ENCODE measurements at regions not wholly inside any gene's neighbourhood (a gene's known extent, or its start where the extent isn't known, plus 50 kb on each side); places are given as distances from the start of the nearest gene placed in this dataset.

DNA sequence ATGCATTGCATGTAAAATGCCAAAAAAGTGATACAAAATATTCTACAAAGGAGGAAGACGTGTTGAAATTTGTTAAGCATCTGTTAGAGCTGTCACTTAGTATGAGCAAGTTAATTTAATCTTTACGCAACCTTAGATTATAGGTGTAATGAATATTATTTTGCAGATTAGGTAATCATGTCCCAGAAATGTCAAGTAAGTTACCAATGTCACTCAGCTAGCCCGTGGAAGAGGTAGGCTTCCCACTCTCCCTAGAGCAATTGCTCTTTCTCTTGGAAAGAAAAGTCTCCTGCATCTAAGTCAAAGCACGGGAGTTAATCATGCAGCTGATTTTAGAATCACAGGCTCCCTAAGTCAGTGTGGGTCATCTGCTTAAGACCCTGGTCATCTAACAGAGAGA lies 830.4 kb upstream of the IGFBP3 start:
- no peak overlapping the region for H3K27ac ChIP-seq (ENCODE audit: low read depth, low read length)
- no peaks in the 10 kb centered on the region for H3K9me3 ChIP-seq (ENCODE audit: control insufficient read depth, insufficient read depth, low read length)
- POLR2A ChIA-PET: no interaction called here
- H3K27me3 ChIP-seq (ENCODE audit: control insufficient read depth, insufficient read depth, low read length): no peaks in the 10 kb centered on the region
- no peak overlapping the region for H3K4me3 ChIP-seq (ENCODE audit: low read depth, low read length)
- no peak for DNase-seq (ENCODE audit: low read depth, low spot score)
- TF ChIP-seq, protein P1, sequence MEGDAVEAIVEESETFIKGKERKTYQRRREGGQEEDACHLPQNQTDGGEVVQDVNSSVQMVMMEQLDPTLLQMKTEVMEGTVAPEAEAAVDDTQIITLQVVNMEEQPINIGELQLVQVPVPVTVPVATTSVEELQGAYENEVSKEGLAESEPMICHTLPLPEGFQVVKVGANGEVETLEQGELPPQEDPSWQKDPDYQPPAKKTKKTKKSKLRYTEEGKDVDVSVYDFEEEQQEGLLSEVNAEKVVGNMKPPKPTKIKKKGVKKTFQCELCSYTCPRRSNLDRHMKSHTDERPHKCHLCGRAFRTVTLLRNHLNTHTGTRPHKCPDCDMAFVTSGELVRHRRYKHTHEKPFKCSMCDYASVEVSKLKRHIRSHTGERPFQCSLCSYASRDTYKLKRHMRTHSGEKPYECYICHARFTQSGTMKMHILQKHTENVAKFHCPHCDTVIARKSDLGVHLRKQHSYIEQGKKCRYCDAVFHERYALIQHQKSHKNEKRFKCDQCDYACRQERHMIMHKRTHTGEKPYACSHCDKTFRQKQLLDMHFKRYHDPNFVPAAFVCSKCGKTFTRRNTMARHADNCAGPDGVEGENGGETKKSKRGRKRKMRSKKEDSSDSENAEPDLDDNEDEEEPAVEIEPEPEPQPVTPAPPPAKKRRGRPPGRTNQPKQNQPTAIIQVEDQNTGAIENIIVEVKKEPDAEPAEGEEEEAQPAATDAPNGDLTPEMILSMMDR (IDR thresholded peaks at IDR 0.05; ENCODE audit: low read depth, low read length): no peak
- CTCF ChIA-PET: no interaction called here

DNA sequence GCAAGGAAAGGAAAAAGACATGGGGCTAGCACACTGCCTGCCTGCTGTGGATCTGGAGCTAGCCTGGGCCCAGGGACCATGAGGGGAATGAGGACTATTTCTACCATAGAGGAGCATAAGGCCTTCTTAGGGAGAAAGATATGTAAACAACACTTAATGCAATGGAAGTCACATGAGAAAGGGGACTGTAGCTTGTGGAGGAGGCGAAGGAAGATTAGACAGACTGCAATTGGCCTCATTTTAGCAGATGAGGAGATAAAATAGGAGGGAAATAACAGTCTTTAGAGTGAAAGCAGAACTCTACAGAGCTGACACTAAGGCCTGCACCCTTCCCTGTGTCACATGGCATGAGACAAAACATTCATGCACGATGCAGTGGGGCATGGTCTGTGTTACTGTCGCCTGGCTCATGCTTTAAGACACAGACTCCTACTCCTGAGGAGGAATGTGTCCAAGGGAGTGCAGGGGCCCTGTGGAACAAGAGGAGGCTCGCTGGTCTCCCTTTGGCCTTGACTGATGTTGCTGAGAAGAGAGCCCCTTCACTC lies 829.3 kb upstream of the IGFBP3 start:
- no peaks in the 10 kb centered on the region for H3K27me3 ChIP-seq (ENCODE audit: control insufficient read depth, insufficient read depth, low read length)
- no peak overlapping the region for H3K27ac ChIP-seq (ENCODE audit: low read depth, low read length)
- ChIA-PET CTCF (no interaction called here), POLR2A (no interaction called here)
- TF ChIP-seq, protein P1 (IDR thresholded peaks at IDR 0.05; ENCODE audit: low read depth, low read length): no peak
- no peak overlapping the region for H3K4me3 ChIP-seq (ENCODE audit: low read depth, low read length)
- no peaks in the 10 kb centered on the region for H3K9me3 ChIP-seq (ENCODE audit: control insufficient read depth, insufficient read depth, low read length)
- DNase-seq (ENCODE audit: low read depth, low spot score): no peak

DNA sequence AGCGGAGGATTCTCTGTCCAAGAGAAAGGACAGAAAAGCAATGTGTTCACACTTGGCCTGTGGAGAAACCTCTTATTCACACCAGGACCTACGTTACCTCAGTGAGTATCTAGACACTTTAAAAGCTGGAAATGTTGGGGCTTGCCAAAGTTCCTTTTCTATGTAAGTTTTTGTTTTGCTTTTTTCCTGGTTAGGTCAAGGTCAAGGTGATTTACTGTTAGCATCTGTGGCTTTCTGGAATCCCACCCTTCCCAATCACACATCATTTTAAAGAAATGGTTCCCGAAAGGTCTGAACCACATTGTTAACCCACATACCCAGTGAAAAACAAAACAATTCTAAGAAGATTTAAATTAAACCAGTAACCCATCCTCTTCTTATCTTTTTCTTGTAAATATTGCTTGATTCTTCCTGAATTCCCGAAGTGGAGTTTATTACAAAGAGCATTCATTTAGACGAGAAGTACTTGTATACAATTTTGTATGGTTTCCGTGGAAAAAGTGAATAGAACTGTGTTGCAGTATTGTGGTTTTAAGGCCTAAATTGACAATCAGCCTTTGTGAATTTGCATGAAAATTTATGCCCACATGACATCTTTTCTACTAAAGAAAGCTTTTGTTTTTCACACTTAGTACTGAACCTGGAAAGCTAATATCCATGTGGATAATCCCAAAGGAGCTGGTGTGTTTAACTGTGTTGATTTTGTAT lies 827.0 kb upstream of the IGFBP3 start:
- Histone ChIP-seq H3K27ac (ENCODE audit: low read depth, low read length) (no peak overlapping the region), H3K9me3 (ENCODE audit: control insufficient read depth, insufficient read depth, low read length) (no peaks in the 10 kb centered on the region), H3K27me3 (ENCODE audit: control insufficient read depth, insufficient read depth, low read length) (no peaks in the 10 kb centered on the region), H3K4me3 (ENCODE audit: low read depth, low read length) (no peak overlapping the region)
- no peak for DNase-seq (ENCODE audit: low read depth, low spot score)
- TF ChIP-seq, protein P1 (IDR thresholded peaks at IDR 0.05; ENCODE audit: low read depth, low read length): no peak
- CTCF ChIA-PET: interaction anchor here (1.2 kb wide), 1 partner anchor 506 kb away, joined by 3 read pairs; no protein-coding TSS in a partner anchor
- POLR2A ChIA-PET: no interaction called here

DNA sequence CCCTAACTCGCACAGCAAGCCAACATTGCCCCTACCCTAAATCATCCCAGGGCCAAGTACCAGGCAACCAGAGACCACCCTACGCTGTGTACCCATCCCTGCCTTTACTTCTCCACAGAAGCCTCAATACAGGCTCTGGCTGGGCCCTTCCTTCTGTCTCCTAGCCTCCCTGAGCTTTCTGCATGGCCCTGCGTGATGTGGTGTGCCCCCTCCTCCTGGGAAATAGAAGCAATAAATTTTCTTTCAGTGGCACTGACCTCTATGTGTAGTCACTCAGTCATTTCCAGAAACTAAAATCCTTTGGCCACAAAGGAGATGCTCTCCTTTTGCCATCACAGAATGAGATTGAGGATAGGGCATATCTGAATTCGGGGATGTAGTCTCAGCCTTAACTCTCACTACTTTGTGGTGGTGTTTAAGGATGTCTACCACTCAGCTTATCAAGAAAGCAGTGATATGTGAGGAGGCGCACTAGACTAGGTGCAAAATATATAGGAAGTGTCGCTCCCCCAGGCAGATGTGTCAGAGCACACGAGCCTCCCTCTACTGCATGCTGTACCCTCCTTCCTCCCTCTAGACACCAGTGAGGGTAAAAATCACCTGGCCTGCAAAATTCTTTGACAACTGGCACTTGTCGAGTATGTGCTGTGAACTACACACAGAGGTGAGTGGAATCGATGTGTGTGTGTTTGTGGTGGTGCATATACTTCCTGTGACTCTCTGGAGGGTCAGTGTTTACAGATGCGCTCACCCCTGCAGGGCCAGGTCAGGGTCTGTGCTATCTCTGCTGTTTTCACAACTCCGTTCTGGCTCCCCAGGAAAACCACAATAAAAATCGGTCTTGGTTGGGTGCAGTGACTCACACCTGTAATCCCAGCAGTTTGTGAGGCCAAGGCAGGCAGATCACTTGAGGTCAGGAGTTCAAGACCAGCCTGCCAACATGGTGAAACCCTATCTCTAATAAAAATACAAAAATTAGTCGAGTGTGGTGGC lies 825.9 kb upstream of the IGFBP3 start:
- ChIA-PET POLR2A (no interaction called here), CTCF (no interaction called here)
- no peaks in the 10 kb centered on the region for H3K27me3 ChIP-seq (ENCODE audit: control insufficient read depth, insufficient read depth, low read length)
- H3K4me3 ChIP-seq (ENCODE audit: low read depth, low read length): no peak overlapping the region
- no peak for DNase-seq (ENCODE audit: low read depth, low spot score)
- no peak overlapping the region for H3K27ac ChIP-seq (ENCODE audit: low read depth, low read length)
- TF ChIP-seq, protein P1 (IDR thresholded peaks at IDR 0.05; ENCODE audit: low read depth, low read length): no peak
- H3K9me3 ChIP-seq (ENCODE audit: control insufficient read depth, insufficient read depth, low read length): no peaks in the 10 kb centered on the region

DNA sequence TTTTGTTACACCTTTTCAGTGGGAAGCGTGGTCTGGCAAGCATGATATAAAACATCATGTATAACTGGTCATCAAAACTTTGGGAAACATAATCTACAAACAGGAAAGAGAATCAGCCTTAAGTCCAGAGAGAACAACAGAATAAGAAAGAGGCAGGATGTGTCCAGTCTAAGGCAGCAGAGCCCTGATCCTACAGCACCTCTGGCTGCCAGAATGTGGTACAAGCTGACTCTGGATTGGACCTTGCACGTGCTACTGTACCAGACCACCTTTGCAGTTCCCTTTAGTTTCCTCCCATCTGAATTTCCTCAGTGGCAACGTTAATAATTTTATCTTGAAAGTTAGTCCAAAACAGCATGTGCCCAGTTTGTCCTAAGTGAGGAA lies 824.6 kb upstream of the IGFBP3 start:
- H3K27me3 ChIP-seq (ENCODE audit: control insufficient read depth, insufficient read depth, low read length): no peaks in the 10 kb centered on the region
- TF ChIP-seq, protein P1 (IDR thresholded peaks at IDR 0.05; ENCODE audit: low read depth, low read length): peak; percentile 33
- ChIA-PET POLR2A (no interaction called here), CTCF (no interaction called here)
- no peak overlapping the region for H3K4me3 ChIP-seq (ENCODE audit: low read depth, low read length)
- no peak for DNase-seq (ENCODE audit: low read depth, low spot score)
- H3K9me3 ChIP-seq (ENCODE audit: control insufficient read depth, insufficient read depth, low read length): no peaks in the 10 kb centered on the region
- H3K27ac ChIP-seq (ENCODE audit: low read depth, low read length): no peak overlapping the region
